CD14-positive monocyte (primary cell): ENCODE measurements at regions not wholly inside any gene's neighbourhood (a gene's known extent, or its start where the extent isn't known, plus 50 kb on each side); places are given as distances from the start of the nearest gene placed in this dataset.
A peak's percentile ranks its signal among the peaks of the same experiment; 100 is the strongest.

Experiments used
- DNase-seq, 3 donors: peaks; one replicate each; pipeline ENCODE4 v3.0.0-alpha.2; 2011 to 2022
- H2AFZ ChIP-seq: 2 replicates; pipeline ENCODE4 v1.6.0; 2012; ENCODE audit warnings: mild to moderate bottlenecking, low read depth, low read length, inconsistent platforms; ENCODE audit not compliant: insufficient read depth, poor library complexity, severe bottlenecking
- H3K27ac ChIP-seq, 2 donors: 1 replicate in 1 of 2; 2 replicates in 1 of 2; pipeline ENCODE4 v1.5.1; 2012 to 2013; ENCODE audit warnings: low read length in 2 of 2, control low read depth in 1 of 2, inconsistent platforms in 1 of 2, low read depth in 1 of 2, mild to moderate bottlenecking in 1 of 2
- H3K27me3 ChIP-seq, 2 donors: one replicate each; pipeline versions ENCODE4 v1.6.0 to v1.6.1; 2011 to 2013; ENCODE audit warnings: low read length in 2 of 2; ENCODE audit not compliant: control insufficient read depth in 2 of 2, insufficient read depth in 2 of 2
- H3K36me3 ChIP-seq, 2 donors: replicated peaks in 1 of 2; 1 replicate in 1 of 2; 2 replicates in 1 of 2; pipeline versions ENCODE4 v1.5.1 to v1.6.1; 2012 to 2013; ENCODE audit warnings: low read length in 2 of 2, control low read depth in 1 of 2, inconsistent platforms in 1 of 2, mild to moderate bottlenecking in 1 of 2; ENCODE audit not compliant: insufficient read depth in 2 of 2, control insufficient read depth in 1 of 2
- H3K4me1 ChIP-seq, 2 donors: 1 replicate in 1 of 2; 2 replicates in 1 of 2; pipeline versions ENCODE4 v1.5.1 to v1.6.1; 2012 to 2013; ENCODE audit warnings: low read length in 2 of 2, control low read depth in 1 of 2, inconsistent platforms in 1 of 2, mild to moderate bottlenecking in 1 of 2, moderate library complexity in 1 of 2; ENCODE audit not compliant: insufficient read depth in 2 of 2, control insufficient read depth in 1 of 2
- H3K4me2 ChIP-seq: replicated peaks from 2 replicates; pipeline ENCODE3; 2012; ENCODE audit warnings: low read length, moderate library complexity, mild to moderate bottlenecking; ENCODE audit not compliant: poor library complexity, severe bottlenecking; ENCODE audit errors: extremely low read depth
- H3K4me3 ChIP-seq, 3 experiments: fragments of 200-600 bp in 1 of 3; sonication (generic) in 1 of 3; replicated peaks in 1 of 3; 1 replicate in 2 of 3; 2 replicates in 1 of 3; pipeline ENCODE4 v1.5.1; 2011 to 2013; ENCODE audit warnings: low read length in 3 of 3, mild to moderate bottlenecking in 3 of 3, control low read depth in 2 of 3, low read depth in 2 of 3, inconsistent platforms in 1 of 3, moderate library complexity in 1 of 3
- H3K79me2 ChIP-seq: 2 replicates; pipeline ENCODE4 v1.6.0; 2012; ENCODE audit warnings: mild to moderate bottlenecking, control low read depth, inconsistent platforms, low read length, moderate library complexity; ENCODE audit not compliant: insufficient read depth
- H3K9ac ChIP-seq: 2 replicates; pipeline ENCODE4 v1.6.0; 2017; ENCODE audit warnings: low read length, mild to moderate bottlenecking; ENCODE audit not compliant: insufficient read depth, poor library complexity, severe bottlenecking
- H3K9me3 ChIP-seq, 2 donors: replicated peaks in 1 of 2; 1 replicate in 1 of 2; 2 replicates in 1 of 2; pipeline versions ENCODE4 v1.5.1 to v1.6.1; 2012 to 2013; ENCODE audit warnings: low read length in 2 of 2, control low read depth in 1 of 2; ENCODE audit not compliant: control insufficient read depth in 1 of 2, insufficient read depth in 1 of 2
- H4K20me1 ChIP-seq: 2 replicates; pipeline ENCODE4 v1.6.0; 2012; ENCODE audit warnings: mild to moderate bottlenecking, low read length, control low read depth, moderate library complexity; ENCODE audit not compliant: insufficient read depth
- H3K27ac Mint-ChIP-seq, 7 donors: one replicate each; pipeline ENCODE4 v1.8.0; 2020; ENCODE audit warnings: mild to moderate bottlenecking in 7 of 7, mixed read lengths in 7 of 7, moderate library complexity in 6 of 7, inconsistent platforms in 2 of 7
- H3K27me3 Mint-ChIP-seq, 3 donors: one replicate each; pipeline ENCODE4 v1.8.0; 2021 to 2022; ENCODE audit warnings: low read depth in 3 of 3, mild to moderate bottlenecking in 3 of 3, mixed read lengths in 3 of 3, moderate library complexity in 3 of 3, inconsistent platforms in 1 of 3
- H3K36me3 Mint-ChIP-seq, 2 donors: one replicate each; pipeline ENCODE4 v1.8.0; 2020; ENCODE audit warnings: mixed read lengths in 2 of 2, inconsistent platforms in 1 of 2, mild to moderate bottlenecking in 1 of 2
- H3K4me1 Mint-ChIP-seq: one replicate; pipeline ENCODE4 v1.8.0; 2020; ENCODE audit warnings: mild to moderate bottlenecking, mixed read lengths
- H3K4me3 Mint-ChIP-seq, 2 donors: one replicate each; pipeline ENCODE4 v1.8.0; 2020; ENCODE audit warnings: mild to moderate bottlenecking in 2 of 2, mixed read lengths in 2 of 2, moderate library complexity in 1 of 2
- H3K9me3 Mint-ChIP-seq, 7 donors: one replicate each; pipeline ENCODE4 v1.8.0; 2020 to 2022; ENCODE audit warnings: mixed read lengths in 7 of 7, mild to moderate bottlenecking in 6 of 7, moderate library complexity in 6 of 7, inconsistent platforms in 2 of 7
- CTCF ChIP-seq: fragments of 200-600 bp; IDR thresholded peaks from one replicate; pipeline ENCODE4 v1.8.0; 2022; ENCODE audit warnings: antibody characterized with exemption, mild to moderate bottlenecking
- WGBS: methylation state at CpG from one replicate; pipeline ENCODE4 v1.1.5; 2013; ENCODE audit warnings: missing lambda C conversion rate; ENCODE audit not compliant: insufficient coverage; 5-methylcytosine and 5-hydroxymethylcytosine counted together
- intact Hi-C, 2 donors: fragments of 100-400 bp; cut with micrococcal nuclease; formaldehyde crosslinking; loops; one replicate each; pipeline versions ENCODE4 v1.15.0 to v1.15.1; 2023

GRCh38 chr4:71261001-71261400 is 77.8 kb upstream of the SLC4A4 start:
- Histone ChIP-seq H2AFZ (no peak overlapping the region), H3K4me2 (no peak overlapping the region), H3K27ac (no peak overlapping the region), H3K79me2 (no peaks in the 10 kb centered on the region), H4K20me1 (no peaks in the 10 kb centered on the region), H3K27me3 (peaks cover 0 to 2% of the 10 kb centered on the region in 2 donors), H3K9ac (no peak overlapping the region), H3K9me3 (no peaks in the 10 kb centered on the region), H3K4me1 (peaks cover 17 to 21% of the 10 kb centered on the region in 2 donors), H3K4me3 (no peak overlapping the region), H3K36me3 (no peaks in the 10 kb centered on the region)
- 83% methylated on average over 6 of the region's 6 CpGs for WGBS
- intact Hi-C loops = no loop called here
- H3K36me3 Mint-ChIP-seq = no peaks in the 10 kb centered on the region
- no peak for TF ChIP-seq CTCF
- H3K27ac Mint-ChIP-seq = peak overlapping the region in 1 of 7 donors; percentile 30
- no peak overlapping the region for H3K4me3 Mint-ChIP-seq
- no peaks in the 10 kb centered on the region for H3K9me3 Mint-ChIP-seq
- H3K27me3 Mint-ChIP-seq = peaks cover 1 to 5% (median 2%) of the 10 kb centered on the region in 3 donors
- no peak for DNase-seq
- H3K4me1 Mint-ChIP-seq = peaks cover 30% of the 10 kb centered on the region

- Histone ChIP-seq H3K27me3 (peaks cover 0 to 2% of the 10 kb centered on the region in 2 donors), H3K4me1 (peaks cover 17 to 21% of the 10 kb centered on the region in 2 donors), H3K4me2 (no peak overlapping the region), H2AFZ (no peak overlapping the region), H3K4me3 (no peak overlapping the region), H3K9ac (no peak overlapping the region), H3K36me3 (no peaks in the 10 kb centered on the region), H4K20me1 (no peaks in the 10 kb centered on the region), H3K79me2 (no peaks in the 10 kb centered on the region), H3K9me3 (no peaks in the 10 kb centered on the region), H3K27ac (no peak overlapping the region)
- Mint-ChIP-seq H3K9me3 (no peaks in the 10 kb centered on the region), H3K27me3 (peaks cover 3 to 5% (median 4%) of the 10 kb centered on the region in 3 donors), H3K4me3 (peak overlapping the region in 1 of 2 donors; percentile 27), H3K4me1 (peaks cover 30% of the 10 kb centered on the region), H3K27ac (peak overlapping the region in 1 of 7 donors; percentile 11), H3K36me3 (no peaks in the 10 kb centered on the region)
- intact Hi-C loops = no loop called here
- DNase-seq = no peak
- TF ChIP-seq CTCF = no peak
- WGBS = 94% methylated on average over 3 of the region's 3 CpGs
Observed at GRCh38 chr4:71261633-71262121, 77.1 kb upstream of the SLC4A4 start.
